Lower leg skin (tissue), 3 donors: ENCODE measurements at regions not wholly inside any gene's neighbourhood (a gene's known extent, or its start where the extent isn't known, plus 50 kb on each side); places are given as distances from the start of the nearest gene placed in this dataset.

Experiments used
- CTCF ChIP-seq, 3 donors: fragments of 450-650 bp; IDR thresholded peaks; one replicate each; pipeline ENCODE4 v1.5.1; 2016; ENCODE audit warnings: antibody characterized with exemption in 3 of 3, mild to moderate bottlenecking in 3 of 3, moderate library complexity in 2 of 3
- POLR2A ChIP-seq, 2 donors: fragments of 450-650 bp; IDR thresholded peaks; one replicate each; pipeline ENCODE4 v1.6.1; 2016 to 2017; ENCODE audit warnings: antibody characterized with exemption in 2 of 2, mild to moderate bottlenecking in 1 of 2, moderate library complexity in 1 of 2

DNA sequence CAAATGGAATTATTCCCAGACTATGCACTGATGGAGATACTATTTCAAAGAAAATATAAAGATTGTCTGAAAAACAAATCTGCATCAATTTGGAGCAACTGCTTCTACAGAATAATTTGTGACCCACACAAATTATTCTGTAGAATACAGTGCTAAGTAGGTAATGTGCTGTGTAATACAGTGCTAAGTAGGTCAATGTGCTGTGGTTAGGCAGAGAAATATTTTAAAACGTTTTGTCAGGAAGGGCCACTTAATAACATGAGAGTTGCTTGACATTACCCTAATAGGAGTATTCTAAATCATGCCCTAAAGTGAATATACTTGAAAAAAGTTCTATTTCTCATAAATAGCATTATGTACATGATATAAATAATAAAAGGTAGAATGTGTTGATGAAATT lies 116.5 kb upstream of the KCND2 start:
- TF ChIP-seq CTCF (IDR thresholded peaks at IDR 0.05): no peak
- TF ChIP-seq POLR2A (IDR thresholded peaks at IDR 0.05): no peak
